ENCODE measurements at regions not wholly inside any gene's neighbourhood (a gene's known extent, or its start where the extent isn't known, plus 50 kb on each side); places are given as distances from the start of the nearest gene placed in this dataset.

GRCh38 chrX:20383477-20383876, 116.8 kb upstream of the RPS6KA3 start:
- TF ChIP-seq RORB (CRISPR knock-in tag; IDR thresholded peaks at IDR 0.05) (no peak), ATF2 (CRISPR knock-in tag; IDR thresholded peaks at IDR 0.05; ENCODE audit: borderline replicate concordance, low read depth) (no peak)
- TF ChIP-seq, protein P1, sequence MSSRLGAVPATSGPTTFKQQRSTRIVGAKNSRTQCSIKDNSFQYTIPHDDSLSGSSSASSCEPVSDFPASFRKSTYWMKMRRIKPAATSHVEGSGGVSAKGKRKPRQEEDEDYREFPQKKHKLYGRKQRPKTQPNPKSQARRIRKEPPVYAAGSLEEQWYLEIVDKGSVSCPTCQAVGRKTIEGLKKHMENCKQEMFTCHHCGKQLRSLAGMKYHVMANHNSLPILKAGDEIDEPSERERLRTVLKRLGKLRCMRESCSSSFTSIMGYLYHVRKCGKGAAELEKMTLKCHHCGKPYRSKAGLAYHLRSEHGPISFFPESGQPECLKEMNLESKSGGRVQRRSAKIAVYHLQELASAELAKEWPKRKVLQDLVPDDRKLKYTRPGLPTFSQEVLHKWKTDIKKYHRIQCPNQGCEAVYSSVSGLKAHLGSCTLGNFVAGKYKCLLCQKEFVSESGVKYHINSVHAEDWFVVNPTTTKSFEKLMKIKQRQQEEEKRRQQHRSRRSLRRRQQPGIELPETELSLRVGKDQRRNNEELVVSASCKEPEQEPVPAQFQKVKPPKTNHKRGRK (CRISPR knock-in tag; IDR thresholded peaks at IDR 0.05; ENCODE audit: borderline replicate concordance): no peak
- H3K36me3 Mint-ChIP-seq: no peaks in the 10 kb centered on the region
- POLR2A ChIA-PET: no interaction called here
- no peaks in the 10 kb centered on the region for H3K27me3 Mint-ChIP-seq (ENCODE audit: low read depth)
- H3K4me1 Mint-ChIP-seq: no peaks in the 10 kb centered on the region
- DNase-seq (ENCODE audit: low spot score) (no peak), ATAC-seq (no peak)
- H3K27ac Mint-ChIP-seq: no peak overlapping the region
- CTCF ChIA-PET: no interaction called here
- no peak overlapping the region for H3K4me3 Mint-ChIP-seq
- H3K9me3 Mint-ChIP-seq: no peaks in the 10 kb centered on the region

GRCh38 chrX:20382518-20383297, 116.0 kb upstream of the RPS6KA3 start:
- DNase-seq (ENCODE audit: low spot score) (no peak), ATAC-seq (no peak)
- POLR2A ChIA-PET: no interaction called here
- Mint-ChIP-seq H3K4me3 (no peak overlapping the region), H3K9me3 (no peaks in the 10 kb centered on the region), H3K27ac (no peak overlapping the region; the same call in 1 of the 2 replicates), H3K27me3 (ENCODE audit: low read depth) (no peaks in the 10 kb centered on the region), H3K36me3 (no peaks in the 10 kb centered on the region), H3K4me1 (no peaks in the 10 kb centered on the region)
- TF ChIP-seq FOXK1 (CRISPR knock-in tag; IDR thresholded peaks at IDR 0.05): no peak
- TF ChIP-seq, protein P2, sequence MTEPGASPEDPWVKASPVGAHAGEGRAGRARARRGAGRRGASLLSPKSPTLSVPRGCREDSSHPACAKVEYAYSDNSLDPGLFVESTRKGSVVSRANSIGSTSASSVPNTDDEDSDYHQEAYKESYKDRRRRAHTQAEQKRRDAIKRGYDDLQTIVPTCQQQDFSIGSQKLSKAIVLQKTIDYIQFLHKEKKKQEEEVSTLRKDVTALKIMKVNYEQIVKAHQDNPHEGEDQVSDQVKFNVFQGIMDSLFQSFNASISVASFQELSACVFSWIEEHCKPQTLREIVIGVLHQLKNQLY (CRISPR knock-in tag; IDR thresholded peaks at IDR 0.05): no peak
- no peak for TF ChIP-seq ESRRA (CRISPR knock-in tag; IDR thresholded peaks at IDR 0.05; ENCODE audit: borderline replicate concordance)
- no peak for TF ChIP-seq MYBL2 (CRISPR knock-in tag; IDR thresholded peaks at IDR 0.05)
- TF ChIP-seq, protein P1 (CRISPR knock-in tag; IDR thresholded peaks at IDR 0.05; ENCODE audit: borderline replicate concordance): no peak
- TF ChIP-seq, protein P3, sequence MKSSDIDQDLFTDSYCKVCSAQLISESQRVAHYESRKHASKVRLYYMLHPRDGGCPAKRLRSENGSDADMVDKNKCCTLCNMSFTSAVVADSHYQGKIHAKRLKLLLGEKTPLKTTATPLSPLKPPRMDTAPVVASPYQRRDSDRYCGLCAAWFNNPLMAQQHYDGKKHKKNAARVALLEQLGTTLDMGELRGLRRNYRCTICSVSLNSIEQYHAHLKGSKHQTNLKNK (CRISPR knock-in tag; IDR thresholded peaks at IDR 0.05): no peak
- TF ChIP-seq CBFB (CRISPR knock-in tag; IDR thresholded peaks at IDR 0.05; ENCODE audit: low read depth): no peak
- TF ChIP-seq GABPB1 (CRISPR knock-in tag; IDR thresholded peaks at IDR 0.05): no peak
- TF ChIP-seq JAZF1 (CRISPR knock-in tag; IDR thresholded peaks at IDR 0.05): no peak
- no peak for TF ChIP-seq EMX1 (CRISPR knock-in tag; IDR thresholded peaks at IDR 0.05)
- CTCF ChIA-PET: no interaction called here

- Mint-ChIP-seq H3K4me3 (no peak overlapping the region), H3K4me1 (no peaks in the 10 kb centered on the region), H3K9me3 (no peaks in the 10 kb centered on the region), H3K27ac (no peak overlapping the region; the same call in 1 of the 2 replicates), H3K27me3 (ENCODE audit: low read depth) (no peaks in the 10 kb centered on the region), H3K36me3 (no peaks in the 10 kb centered on the region)
- DNase-seq (ENCODE audit: low spot score) (no peak), ATAC-seq (no peak)
- CTCF ChIA-PET: no interaction called here
- POLR2A ChIA-PET: no interaction called here
- TF ChIP-seq GRHL2 (CRISPR knock-in tag; IDR thresholded peaks at IDR 0.05; ENCODE audit: insufficient replicate concordance, severe bottlenecking): no peak
- no peak for TF ChIP-seq MYBL2 (CRISPR knock-in tag; IDR thresholded peaks at IDR 0.05)
- no peak for TF ChIP-seq FOXP1 (CRISPR knock-in tag; IDR thresholded peaks at IDR 0.05; ENCODE audit: borderline replicate concordance)
- TF ChIP-seq, protein P4, sequence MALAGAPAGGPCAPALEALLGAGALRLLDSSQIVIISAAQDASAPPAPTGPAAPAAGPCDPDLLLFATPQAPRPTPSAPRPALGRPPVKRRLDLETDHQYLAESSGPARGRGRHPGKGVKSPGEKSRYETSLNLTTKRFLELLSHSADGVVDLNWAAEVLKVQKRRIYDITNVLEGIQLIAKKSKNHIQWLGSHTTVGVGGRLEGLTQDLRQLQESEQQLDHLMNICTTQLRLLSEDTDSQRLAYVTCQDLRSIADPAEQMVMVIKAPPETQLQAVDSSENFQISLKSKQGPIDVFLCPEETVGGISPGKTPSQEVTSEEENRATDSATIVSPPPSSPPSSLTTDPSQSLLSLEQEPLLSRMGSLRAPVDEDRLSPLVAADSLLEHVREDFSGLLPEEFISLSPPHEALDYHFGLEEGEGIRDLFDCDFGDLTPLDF (CRISPR knock-in tag; IDR thresholded peaks at IDR 0.05): no peak
- TF ChIP-seq FOXJ3 (CRISPR knock-in tag; IDR thresholded peaks at IDR 0.05; ENCODE audit: borderline replicate concordance): no peak
- no peak for TF ChIP-seq IRF2 (CRISPR knock-in tag; IDR thresholded peaks at IDR 0.05; ENCODE audit: borderline replicate concordance, low read depth)
- no peak for TF ChIP-seq EMX1 (CRISPR knock-in tag; IDR thresholded peaks at IDR 0.05)
- TF ChIP-seq CDX4 (CRISPR knock-in tag; IDR thresholded peaks at IDR 0.05; ENCODE audit: borderline replicate concordance): no peak
Measured at GRCh38 chrX:20382082-20382481, 115.4 kb upstream of the RPS6KA3 start.

Data from WTC11 (cell line).